Fibroblast of lung (primary cell): ENCODE measurements at regions not wholly inside any gene's neighbourhood (a gene's known extent, or its start where the extent isn't known, plus 50 kb on each side); places are given as distances from the start of the nearest gene placed in this dataset.

Experiments used
- EZH2 ChIP-seq: IDR thresholded peaks from 2 replicates; pipeline ENCODE4 v1.5.1; 2012; ENCODE audit warnings: low read length, control low read depth, mild to moderate bottlenecking; ENCODE audit errors: missing control alignments
- TF ChIP-seq, protein P1 (sequence below), 2 donors: IDR thresholded peaks in 1 of 2; conservative IDR thresholded peaks in 1 of 2; 1 replicate in 1 of 2; 2 replicates in 1 of 2; pipeline ENCODE4 v1.5.1; 2011 to 2012; ENCODE audit warnings: low read length in 2 of 2, control low read depth in 1 of 2, inconsistent platforms in 1 of 2, low read depth in 1 of 2, mild to moderate bottlenecking in 1 of 2

GRCh38 chr16:13823501-13823900 lies 96.5 kb upstream of the ERCC4 start:
- TF ChIP-seq, protein P1, sequence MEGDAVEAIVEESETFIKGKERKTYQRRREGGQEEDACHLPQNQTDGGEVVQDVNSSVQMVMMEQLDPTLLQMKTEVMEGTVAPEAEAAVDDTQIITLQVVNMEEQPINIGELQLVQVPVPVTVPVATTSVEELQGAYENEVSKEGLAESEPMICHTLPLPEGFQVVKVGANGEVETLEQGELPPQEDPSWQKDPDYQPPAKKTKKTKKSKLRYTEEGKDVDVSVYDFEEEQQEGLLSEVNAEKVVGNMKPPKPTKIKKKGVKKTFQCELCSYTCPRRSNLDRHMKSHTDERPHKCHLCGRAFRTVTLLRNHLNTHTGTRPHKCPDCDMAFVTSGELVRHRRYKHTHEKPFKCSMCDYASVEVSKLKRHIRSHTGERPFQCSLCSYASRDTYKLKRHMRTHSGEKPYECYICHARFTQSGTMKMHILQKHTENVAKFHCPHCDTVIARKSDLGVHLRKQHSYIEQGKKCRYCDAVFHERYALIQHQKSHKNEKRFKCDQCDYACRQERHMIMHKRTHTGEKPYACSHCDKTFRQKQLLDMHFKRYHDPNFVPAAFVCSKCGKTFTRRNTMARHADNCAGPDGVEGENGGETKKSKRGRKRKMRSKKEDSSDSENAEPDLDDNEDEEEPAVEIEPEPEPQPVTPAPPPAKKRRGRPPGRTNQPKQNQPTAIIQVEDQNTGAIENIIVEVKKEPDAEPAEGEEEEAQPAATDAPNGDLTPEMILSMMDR (conservative IDR thresholded peaks at IDR 0.05 in 1 of 2, IDR thresholded peaks at IDR 0.05 in 1 of 2; ENCODE audit: low read depth in 1 of 2, low read length in 2 of 2): no peak
- no peak for TF ChIP-seq EZH2
